GM12878 (cell line): ENCODE measurements at regions not wholly inside any gene's neighbourhood (a gene's known extent, or its start where the extent isn't known, plus 50 kb on each side); places are given as distances from the start of the nearest gene placed in this dataset.

ENCODE experiments used
- ATAC-seq: fragments of 200-7000 bp; cut with Tn5 transposase; 3 replicates; pipeline ENCODE4 v1.9.1; 2020; ENCODE audit warnings: mild to moderate bottlenecking, moderate library complexity
- BruUV-seq: library from RNA; stranded (reverse); fragments of 400-500 nt; replicated peaks from 2 replicates; lab custom pipeline; 2021; lab: Mats Ljungman, UMichigan
- CTCF ChIA-PET: fragments of 300-600 bp; sonication (Branson Sonifier 250); formaldehyde crosslinking; extraction: SDS; loops from one replicate; lab custom pipeline; 2021; ENCODE audit warnings: inconsistent platforms; lab: Yijun Ruan, JAX
- POLR2A ChIA-PET: fragments of 350-600 bp; formaldehyde crosslinking; extraction: SDS; loops from one replicate; lab custom pipeline; 2021; ENCODE audit warnings: inconsistent platforms; lab: Charles Lee
- RAD21 ChIA-PET: fragments of 300-600 bp; sonication (Branson Sonifier 250); formaldehyde crosslinking; loops from one replicate; lab custom pipeline; 2023; ENCODE audit warnings: antibody characterized with exemption; ENCODE audit not compliant: unreplicated experiment; lab: Charles Lee
- SMC1A ChIA-PET: fragments of 300-600 bp; sonication (Branson Sonifier 250); formaldehyde crosslinking; loops from one replicate; lab custom pipeline; 2023; ENCODE audit not compliant: unreplicated experiment, uncharacterized antibody; lab: Charles Lee
- DNase-seq: peaks from one replicate; pipeline ENCODE4 v3.0.0-alpha.2; 2011; ENCODE audit warnings: low read depth, low spot score
- FAIRE-seq: peaks from 3 replicates; lab custom pipeline; 2011; peaks lifted over from hg19 to GRCh38; lab: Jason Lieb, UNC
- H2AFZ ChIP-seq: 2 replicates; pipeline ENCODE4 v1.6.0; 2011; ENCODE audit warnings: low read depth, low read length, control low read depth; ENCODE audit not compliant: control insufficient read depth
- H3K27ac ChIP-seq: 2 replicates; pipeline ENCODE4 v1.5.1; 2011; ENCODE audit warnings: control low read depth; ENCODE audit not compliant: control insufficient read depth, insufficient read depth
- H3K27me3 ChIP-seq, 2 experiments: replicated peaks in 1 of 2; 2 replicates each; pipeline versions ENCODE4 v1.6.0 to v1.6.1; 2011; ENCODE audit warnings: low read length in 1 of 2; ENCODE audit not compliant: control insufficient read depth in 2 of 2, insufficient read depth in 2 of 2
- H3K36me3 ChIP-seq, 2 experiments: 2 replicates each; pipeline ENCODE4 v1.5.1; 2011; ENCODE audit warnings: low read length in 1 of 2; ENCODE audit not compliant: control insufficient read depth in 2 of 2, insufficient read depth in 2 of 2
- H3K4me1 ChIP-seq: 2 replicates; pipeline ENCODE4 v1.6.1; 2011; ENCODE audit warnings: mild to moderate bottlenecking, low read length, moderate library complexity, mixed read lengths; ENCODE audit not compliant: control insufficient read depth, insufficient read depth
- H3K4me2 ChIP-seq: 2 replicates; pipeline ENCODE4 v1.6.0; 2011; ENCODE audit warnings: control low read depth; ENCODE audit not compliant: control insufficient read depth, insufficient read depth
- H3K4me3 ChIP-seq: fragments of 200-600 bp; sonication (generic); 2 replicates; pipeline ENCODE4 v1.5.1; 2016
- H3K79me2 ChIP-seq: 2 replicates; pipeline ENCODE4 v1.6.0; 2011; ENCODE audit warnings: low read length; ENCODE audit not compliant: control insufficient read depth, insufficient read depth
- H3K9ac ChIP-seq: 2 replicates; pipeline ENCODE4 v1.8.0; 2011; ENCODE audit warnings: low read length, control low read depth, mixed read lengths; ENCODE audit not compliant: control insufficient read depth, insufficient read depth
- H3K9me3 ChIP-seq: replicated peaks from 3 replicates; pipeline ENCODE4 v1.5.1; 2011; ENCODE audit warnings: mild to moderate bottlenecking, low read length; ENCODE audit not compliant: control insufficient read depth, insufficient read depth
- H4K20me1 ChIP-seq: 2 replicates; pipeline ENCODE4 v1.6.0; 2011; ENCODE audit not compliant: control insufficient read depth, insufficient read depth
- ELK1 ChIP-seq: IDR thresholded peaks from 2 replicates; pipeline ENCODE4 v1.6.1; 2012; ENCODE audit warnings: low read depth, low read length, improper control_type of control experiment
- ETV6 ChIP-seq, 2 experiments: fragments of 450-650 bp in 1 of 2; IDR thresholded peaks in 1 of 2; conservative IDR thresholded peaks in 1 of 2; 2 replicates each; pipeline ENCODE4 v1.6.1; 2014; ENCODE audit warnings: antibody characterized with exemption in 1 of 2, borderline replicate concordance in 1 of 2, low read depth in 1 of 2, mild to moderate bottlenecking in 1 of 2, moderate library complexity in 1 of 2
- MTA2 ChIP-seq: fragments of 450-650 bp; IDR thresholded peaks from 2 replicates; pipeline ENCODE4 v1.6.1; 2016; ENCODE audit warnings: low read depth, mild to moderate bottlenecking, moderate library complexity
- PKNOX1 ChIP-seq: fragments of 450-650 bp; IDR thresholded peaks from 2 replicates; pipeline ENCODE4 v1.6.1; 2016; ENCODE audit warnings: mild to moderate bottlenecking
- SRF ChIP-seq, 2 experiments: IDR thresholded peaks; 2 replicates each; pipeline ENCODE4 v1.6.1; 2011; ENCODE audit warnings: low read depth in 2 of 2, low read length in 2 of 2, mild to moderate bottlenecking in 1 of 2, moderate library complexity in 1 of 2
- STAT3 ChIP-seq: IDR thresholded peaks from 2 replicates; pipeline ENCODE4 v1.6.1; 2011; ENCODE audit warnings: low read depth, low read length, improper control_type of control experiment
- WGBS: methylation state at CpG from one replicate; pipeline ENCODE4 v1.1.6; 2016; ENCODE audit warnings: low lambda C conversion rate; ENCODE audit not compliant: insufficient replicate concordance, insufficient coverage; ENCODE audit errors: missing lambda C conversion rate; 5-methylcytosine and 5-hydroxymethylcytosine counted together
- in situ Hi-C: fragments of 300-500 bp; cut with MboI; formaldehyde crosslinking; loops from 9 replicates; pipeline ENCODE4 v1.14.3; 2018; ENCODE audit warnings: mixed read lengths
- intact Hi-C: fragments of 100-400 bp; cut with micrococcal nuclease; formaldehyde crosslinking; loops from one replicate; pipeline ENCODE4 v1.14.2; 2022; ENCODE audit not compliant: unreplicated experiment

GRCh38 chr1:96998466-96998865, 276.9 kb downstream of the PTBP2 start:
- no TSS peak for BruUV-seq
- Histone ChIP-seq H3K4me3 (no peak overlapping the region), H3K27me3 (no peaks in the 10 kb centered on the region), H3K27ac (no peak overlapping the region), H3K4me2 (no peak overlapping the region), H4K20me1 (no peaks in the 10 kb centered on the region), H2AFZ (no peak overlapping the region), H3K9me3 (no peaks in the 10 kb centered on the region), H3K79me2 (no peaks in the 10 kb centered on the region), H3K36me3 (no peaks in the 10 kb centered on the region), H3K4me1 (no peaks in the 10 kb centered on the region), H3K9ac (no peak overlapping the region)
- no peak for ATAC-seq
- ChIA-PET POLR2A (no interaction called here), CTCF (no interaction called here), RAD21 (no interaction called here), SMC1A (no interaction called here)
- in situ Hi-C loops: no loop called here
- 2% methylated on average over 3 of the region's 3 CpGs for WGBS
- TF ChIP-seq SRF (IDR thresholded peaks at IDR 0.05; ENCODE audit: low read depth in 2 of 2, low read length in 2 of 2): no peak
- no peak for TF ChIP-seq STAT3
- intact Hi-C loops: no loop called here
- no peak for FAIRE-seq
- no peak for DNase-seq

GRCh38 chr1:96999191-96999590, 277.6 kb downstream of the PTBP2 start:
- ATAC-seq (no peak), FAIRE-seq (no peak), DNase-seq (no peak)
- Histone ChIP-seq H2AFZ (no peak overlapping the region), H3K9ac (no peak overlapping the region), H3K4me3 (no peak overlapping the region), H3K4me1 (no peaks in the 10 kb centered on the region), H3K79me2 (no peaks in the 10 kb centered on the region), H3K27ac (no peak overlapping the region), H4K20me1 (no peaks in the 10 kb centered on the region), H3K4me2 (no peak overlapping the region), H3K9me3 (no peaks in the 10 kb centered on the region), H3K36me3 (no peaks in the 10 kb centered on the region), H3K27me3 (no peaks in the 10 kb centered on the region)
- 24% methylated on average over 2 of the region's 2 CpGs for WGBS
- SMC1A ChIA-PET: no interaction called here
- CTCF ChIA-PET: no interaction called here
- intact Hi-C loops: no loop called here
- in situ Hi-C loops: no loop called here
- BruUV-seq: no TSS peak
- TF ChIP-seq ELK1 (no peak), ETV6 (conservative IDR thresholded peaks at IDR 0.05 in 1 of 2, IDR thresholded peaks at IDR 0.05 in 1 of 2; ENCODE audit: borderline replicate concordance in 1 of 2, low read depth in 1 of 2) (no peak), PKNOX1 (no peak), MTA2 (no peak)
- POLR2A ChIA-PET: no interaction called here
- RAD21 ChIA-PET: no interaction called here
